ENCODE measurements at regions not wholly inside any gene's neighbourhood (a gene's known extent, or its start where the extent isn't known, plus 50 kb on each side); places are given as distances from the start of the nearest gene placed in this dataset.
"Not testable (repeated sequence)": the region's sequence is repeated elsewhere in the genome, so short reads cannot be mapped to it uniquely, and the experiment has no call there.

- not testable (repeated sequence) for TF ChIP-seq CTCF (IDR thresholded peaks at IDR 0.05; ENCODE audit: insufficient read depth, low read length); GABPA (IDR thresholded peaks at IDR 0.05; ENCODE audit: low read depth); REST (IDR thresholded peaks at IDR 0.05; ENCODE audit: insufficient replicate concordance, low read depth); POLR2AphosphoS5 (IDR thresholded peaks at IDR 0.05; ENCODE audit: low read depth); SPI1 (IDR thresholded peaks at IDR 0.05; ENCODE audit: borderline replicate concordance, low read depth)
Observed at GRCh38 chr17:30625380-30625779, 148.2 kb downstream of the GOSR1 start.
